GM10266 (cell line): ENCODE measurements at regions not wholly inside any gene's neighbourhood (a gene's known extent, or its start where the extent isn't known, plus 50 kb on each side); places are given as distances from the start of the nearest gene placed in this dataset.

Source experiments
- DNase-seq: peaks from one replicate; pipeline ENCODE4 v3.0.0; 2012; ENCODE audit errors: extremely low spot score
- CTCF ChIP-seq: IDR thresholded peaks from 2 replicates; pipeline ENCODE4 v1.5.1; 2012; ENCODE audit warnings: mild to moderate bottlenecking, low read depth; ENCODE audit not compliant: control insufficient read depth, insufficient read depth; ENCODE audit errors: missing control alignments

GRCh38 chr3:73783811-73784210 lies 159.1 kb upstream of the PDZRN3 start:
- no peak for DNase-seq
- no peak for TF ChIP-seq CTCF

GRCh38 chr3:73781541-73781940 lies 156.8 kb upstream of the PDZRN3 start:
- no peak for DNase-seq
- TF ChIP-seq CTCF: no peak

GRCh38 chr3:73774645-73775044 lies 149.9 kb upstream of the PDZRN3 start:
- DNase-seq: no peak
- no peak for TF ChIP-seq CTCF

- DNase-seq: no peak
- TF ChIP-seq CTCF: no peak
These were observed 148.5 kb upstream of the PDZRN3 start for GRCh38 chr3:73773233-73773632.

- no peak for TF ChIP-seq CTCF
- DNase-seq: no peak
These were observed 147.5 kb upstream of the PDZRN3 start for GRCh38 chr3:73772076-73772886.

- no peak for TF ChIP-seq CTCF
- no peak for DNase-seq
These were observed 144.0 kb upstream of the PDZRN3 start for GRCh38 chr3:73768524-73769308.
